C4-2B (cell line): ENCODE measurements at regions not wholly inside any gene's neighbourhood (a gene's known extent, or its start where the extent isn't known, plus 50 kb on each side); places are given as distances from the start of the nearest gene placed in this dataset.
"Not testable (repeated sequence)": the region's sequence is repeated elsewhere in the genome, so short reads cannot be mapped to it uniquely, and the experiment has no call there.

Experiments
- H3K27ac ChIP-seq: fragments of 450-650 bp; 2 replicates; pipeline ENCODE4 v1.5.1; 2017
- CTCF ChIP-seq: fragments of 450-650 bp; conservative IDR thresholded peaks from 2 replicates; pipeline ENCODE4 v1.5.1; 2017; ENCODE audit warnings: mild to moderate bottlenecking
- ZFX ChIP-seq: fragments of 450-650 bp; IDR thresholded peaks from 2 replicates; pipeline ENCODE4 v1.6.1; 2017

DNA sequence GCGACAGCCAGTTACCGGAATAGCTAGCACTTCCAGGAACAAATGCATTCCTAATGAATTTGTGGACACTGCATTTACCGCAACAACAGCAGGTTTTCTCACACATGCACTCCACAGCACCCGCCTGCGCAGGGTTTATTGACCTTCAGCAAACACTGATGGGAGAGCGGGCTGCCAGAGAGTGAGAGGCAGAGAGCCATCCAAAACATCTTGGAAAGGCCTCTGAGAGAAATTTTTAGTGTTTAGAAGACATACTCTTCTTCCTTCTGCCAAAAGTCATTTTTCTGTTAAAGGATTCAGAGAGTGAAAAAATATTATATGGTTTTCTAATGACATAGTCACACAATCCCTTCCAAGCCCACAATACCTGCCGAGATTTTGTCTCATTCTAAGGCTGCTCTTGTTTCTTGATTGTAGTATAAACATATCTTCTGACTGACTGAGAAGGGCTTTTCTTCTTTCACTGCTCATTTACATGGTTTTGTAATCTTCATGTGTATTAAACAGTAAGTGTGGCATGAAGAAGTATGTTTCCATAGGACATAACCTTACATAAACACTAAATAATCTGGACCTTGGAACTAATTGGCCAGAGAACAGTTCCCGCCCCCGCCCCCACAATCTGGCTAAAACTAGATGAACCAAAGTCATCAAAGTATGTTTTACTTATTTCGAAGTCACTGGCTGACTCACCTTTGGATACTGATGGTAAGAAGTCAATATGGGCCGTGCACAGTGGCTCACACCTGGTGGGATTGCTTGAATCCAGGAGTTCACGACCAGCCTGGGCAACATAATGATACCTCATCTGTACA, 432.5 kb upstream of the MEF2C start:
- TF ChIP-seq ZFX = no peak
- TF ChIP-seq CTCF = no peak
- H3K27ac ChIP-seq = no peak overlapping the region

DNA sequence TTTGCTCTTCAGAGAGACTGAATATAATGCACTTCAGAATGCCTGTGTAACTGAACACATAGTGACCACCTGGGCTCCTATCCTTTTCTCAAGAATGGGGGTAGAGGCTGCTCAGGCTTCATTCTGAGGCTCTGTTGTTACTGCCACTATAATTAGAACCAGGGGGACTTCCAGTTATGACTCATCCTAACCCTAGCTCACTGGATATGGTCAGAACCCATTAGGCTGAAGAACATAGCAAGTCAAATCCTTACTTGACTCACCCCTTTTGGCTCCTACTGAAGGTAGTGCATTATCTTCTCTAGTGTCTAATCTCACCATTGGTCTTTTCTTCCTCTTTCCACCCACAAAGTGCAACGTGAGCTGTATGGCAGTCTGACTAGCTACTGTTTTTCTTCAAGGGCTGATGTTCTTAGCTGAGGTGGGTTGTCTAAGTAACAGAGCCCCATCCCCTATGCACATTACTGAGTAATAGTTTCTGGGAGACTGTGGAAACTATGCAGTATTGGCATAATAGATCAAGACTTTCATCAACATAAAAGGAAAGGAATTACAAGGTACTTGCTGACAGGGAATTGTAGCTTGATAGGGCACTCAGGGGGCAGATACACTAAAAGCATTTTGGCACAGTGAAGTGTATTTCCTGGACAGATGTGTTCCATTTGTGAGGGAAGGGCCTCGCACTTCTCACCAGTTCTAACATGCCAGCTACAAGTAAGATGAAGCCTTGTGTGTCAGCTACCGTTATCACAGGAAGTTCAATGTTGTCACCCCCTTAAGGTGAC, 431.0 kb upstream of the MEF2C start:
- TF ChIP-seq CTCF = no peak
- no peak for TF ChIP-seq ZFX
- H3K27ac ChIP-seq = no peak overlapping the region

DNA sequence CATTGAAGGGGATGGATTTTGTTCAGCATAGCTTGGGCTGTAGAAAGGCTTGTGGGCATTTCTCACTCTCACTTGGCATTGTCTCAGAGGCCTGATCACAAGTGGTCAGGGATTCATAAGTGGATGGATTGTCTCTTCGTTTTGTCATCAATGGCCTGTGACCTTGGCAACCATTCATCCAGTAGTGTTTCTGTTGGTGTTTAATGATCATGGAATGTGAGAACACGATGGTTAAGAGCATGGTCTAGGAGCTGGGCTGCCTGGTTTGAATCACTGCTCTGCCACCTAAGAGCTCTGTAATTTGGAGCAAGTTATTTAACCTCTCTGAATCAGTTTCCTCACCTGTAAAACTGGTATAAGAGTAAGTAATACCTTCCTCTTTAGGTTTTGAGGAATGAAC, 430.1 kb upstream of the MEF2C start:
- no peak for TF ChIP-seq ZFX
- TF ChIP-seq CTCF = no peak
- no peak overlapping the region for H3K27ac ChIP-seq

DNA sequence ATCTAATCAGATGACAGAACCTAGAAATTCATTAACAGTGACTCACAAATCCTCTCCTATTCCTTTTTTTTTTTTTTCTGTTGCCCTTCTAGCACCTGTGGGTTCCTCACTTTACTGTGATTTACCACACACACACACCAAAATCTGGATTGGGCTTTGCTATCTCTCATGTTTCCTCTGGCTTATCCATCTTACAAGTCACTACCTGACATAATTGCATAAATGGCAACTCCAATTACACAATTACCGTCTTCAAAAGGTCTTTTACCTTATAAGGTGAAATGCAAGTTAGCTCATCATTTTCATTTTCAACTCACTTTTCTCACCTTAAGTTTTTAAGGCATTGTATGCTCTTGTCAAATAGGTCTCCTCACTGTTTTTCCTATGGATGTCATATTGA, 426.3 kb upstream of the MEF2C start:
- TF ChIP-seq CTCF = no peak
- TF ChIP-seq ZFX = no peak
- H3K27ac ChIP-seq = no peak overlapping the region

DNA sequence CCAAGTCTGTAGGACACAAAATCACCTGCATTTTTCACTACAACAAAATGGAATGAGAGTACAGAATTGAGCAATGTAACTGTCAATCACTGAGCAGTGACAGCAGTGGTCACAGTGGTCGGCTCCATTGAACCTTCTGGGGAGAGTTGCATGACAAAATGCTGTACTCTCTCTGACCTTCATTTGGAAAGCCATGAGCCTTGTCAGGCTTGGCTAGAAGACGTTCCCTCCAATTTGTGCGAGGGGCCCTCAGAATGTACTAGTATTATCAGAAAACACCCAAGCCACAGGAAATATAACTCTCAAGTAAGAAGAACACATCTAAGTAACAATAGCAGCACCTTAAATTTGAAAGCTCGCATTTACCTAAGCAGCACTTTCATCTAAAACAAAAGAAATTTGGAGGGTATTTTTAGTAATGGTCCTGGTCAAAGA, 425.6 kb upstream of the MEF2C start:
- H3K27ac ChIP-seq = no peak overlapping the region
- TF ChIP-seq CTCF (no peak), ZFX (no peak)

DNA sequence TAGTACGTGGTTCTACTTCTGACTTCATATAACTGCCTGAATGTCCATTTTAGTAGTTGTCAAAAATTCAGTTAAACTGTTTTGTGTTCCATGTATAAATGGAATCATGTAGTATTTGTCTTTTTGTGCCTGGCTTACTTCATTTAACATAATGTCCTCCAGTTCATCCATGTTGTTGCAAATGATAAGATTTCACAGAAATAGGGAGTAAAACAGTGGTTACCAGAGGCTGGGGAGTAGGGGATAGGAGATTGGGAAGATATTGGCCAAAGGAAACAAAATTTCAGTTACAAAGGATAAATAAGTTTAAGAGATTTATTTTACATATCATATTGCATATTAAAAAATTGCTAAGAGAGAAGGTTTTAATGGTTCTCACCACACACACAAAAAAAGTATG, 425.0 kb upstream of the MEF2C start:
- TF ChIP-seq CTCF (no peak), ZFX (no peak)
- H3K27ac ChIP-seq = no peak overlapping the region

DNA sequence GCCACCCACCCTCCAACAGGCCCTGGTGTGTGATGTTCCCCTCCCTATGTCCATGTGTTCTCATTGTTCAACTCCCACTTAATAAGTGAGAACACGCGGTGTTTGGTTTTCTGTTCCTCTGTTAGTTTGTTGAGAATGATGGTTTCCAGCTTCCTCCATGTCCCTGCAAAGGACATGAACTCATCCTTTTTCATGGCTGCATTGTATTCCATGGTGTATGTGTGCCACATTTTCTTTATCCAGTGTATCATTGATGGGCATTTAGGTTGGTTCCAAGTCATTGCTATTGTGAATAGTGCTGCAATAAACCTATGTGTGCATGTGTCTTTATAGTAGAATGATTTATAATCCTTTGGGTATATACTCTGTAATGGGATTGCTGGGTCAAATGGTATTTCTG, 424.2 kb upstream of the MEF2C start:
- not testable (repeated sequence) for H3K27ac ChIP-seq
